Kidney (tissue), 13 donors: ENCODE measurements at regions not wholly inside any gene's neighbourhood (a gene's known extent, or its start where the extent isn't known, plus 50 kb on each side); places are given as distances from the start of the nearest gene placed in this dataset.

Experiments used
- DNase-seq, 5 donors: peaks; one replicate each; pipeline ENCODE4 v3.0.0-alpha.2; 2013 to 2020
- FAIRE-seq: peaks from 2 replicates; lab custom pipeline; 2012; peaks lifted over from hg19 to GRCh38; lab: Jason Lieb, UNC
- H3K27ac ChIP-seq, 2 donors: one replicate each; pipeline ENCODE4 v1.7.0; 2013; ENCODE audit warnings: low read depth in 2 of 2, low read length in 2 of 2, inconsistent platforms in 1 of 2
- H3K27me3 ChIP-seq: one replicate; pipeline ENCODE4 v1.7.1; 2013; ENCODE audit warnings: low read length, inconsistent platforms; ENCODE audit not compliant: control insufficient read depth, insufficient read depth
- H3K36me3 ChIP-seq, 3 donors: one replicate each; pipeline versions ENCODE4 v1.7.0 to v1.7.1; 2013; ENCODE audit warnings: low read length in 3 of 3, control low read depth in 1 of 3, inconsistent platforms in 1 of 3; ENCODE audit not compliant: insufficient read depth in 3 of 3, control insufficient read depth in 2 of 3
- H3K4me1 ChIP-seq, 3 donors: one replicate each; pipeline versions ENCODE4 v1.7.0 to v1.7.1; 2013; ENCODE audit warnings: low read length in 3 of 3, inconsistent platforms in 1 of 3, low read depth in 1 of 3; ENCODE audit not compliant: control insufficient read depth in 2 of 3, insufficient read depth in 2 of 3
- H3K4me3 ChIP-seq, 3 donors: one replicate each; pipeline versions ENCODE4 v1.7.0 to v1.8.1; 2013; ENCODE audit warnings: low read length in 3 of 3, control low read depth in 1 of 3, inconsistent platforms in 1 of 3
- H3K9ac ChIP-seq, 3 donors: one replicate each; pipeline versions ENCODE4 v1.7.0 to v1.7.1; 2013; ENCODE audit warnings: low read length in 3 of 3, control low read depth in 1 of 3, inconsistent platforms in 1 of 3
- H3K9me3 ChIP-seq, 3 donors: one replicate each; pipeline versions ENCODE4 v1.7.0 to v1.7.1; 2013; ENCODE audit warnings: low read length in 3 of 3, control low read depth in 1 of 3, inconsistent platforms in 1 of 3; ENCODE audit not compliant: control insufficient read depth in 2 of 3, insufficient read depth in 1 of 3
- CTCF ChIP-seq: IDR thresholded peaks from 3 replicates; pipeline ENCODE4 v1.5.1; 2012; ENCODE audit warnings: mild to moderate bottlenecking, moderate library complexity, borderline replicate concordance; ENCODE audit not compliant: insufficient read depth; ENCODE audit errors: extremely low read depth
- intact Hi-C: fragments of 100-400 bp; cut with DNase I; formaldehyde crosslinking; loops from one replicate; pipeline ENCODE4 v1.11.1; 2022
- donor health status: control.
- donor health status: control.
- donor health status: control.
- donor health status: control.
- donor health status: control.
- donor health status: DM: yes; HTN: yes; CAD: no.
- donor health status: Normal renal cell carcinoma (clear cell type).

GRCh38 chr14:30796707-30797106 lies 77.7 kb upstream of the COCH start:
- Histone ChIP-seq H3K4me1 (peaks cover 0 to 13% (median 0%) of the 10 kb centered on the region in 3 donors), H3K4me3 (no peak overlapping the region), H3K27ac (no peak overlapping the region), H3K36me3 (no peaks in the 10 kb centered on the region), H3K9ac (no peak overlapping the region), H3K27me3 (no peaks in the 10 kb centered on the region), H3K9me3 (peaks cover 1 to 15% (median 4%) of the 10 kb centered on the region in 3 donors)
- FAIRE-seq (no peak), DNase-seq (no peak)
- intact Hi-C loops: no loop called here
- no peak for TF ChIP-seq CTCF

- DNase-seq (peak in 1 of 5 donors; percentile 13), FAIRE-seq (no peak)
- no peak overlapping the region for H3K4me3 ChIP-seq
- no peak overlapping the region for H3K27ac ChIP-seq
- H3K27me3 ChIP-seq: no peaks in the 10 kb centered on the region
- H3K9ac ChIP-seq: no peak overlapping the region
- intact Hi-C loops: no loop called here
- H3K9me3 ChIP-seq: peaks cover under 1 to 7% (median 1%) of the 10 kb centered on the region in 3 donors
- no peak for TF ChIP-seq CTCF
- no peaks in the 10 kb centered on the region for H3K36me3 ChIP-seq
- peaks cover 0 to 15% (median 4%) of the 10 kb centered on the region in 3 donors for H3K4me1 ChIP-seq
Observed at GRCh38 chr14:30798516-30798915, 75.8 kb upstream of the COCH start.

- no peak overlapping the region for H3K4me3 ChIP-seq
- no peak for TF ChIP-seq CTCF
- H3K27me3 ChIP-seq: no peaks in the 10 kb centered on the region
- peaks cover 0 to 7% (median 1%) of the 10 kb centered on the region in 3 donors for H3K9me3 ChIP-seq
- FAIRE-seq (no peak), DNase-seq (no peak)
- intact Hi-C loops: no loop called here
- no peak overlapping the region for H3K27ac ChIP-seq
- H3K36me3 ChIP-seq: no peaks in the 10 kb centered on the region
- H3K4me1 ChIP-seq: peaks cover 0 to 16% (median 4%) of the 10 kb centered on the region in 3 donors
- no peak overlapping the region for H3K9ac ChIP-seq
Observed at GRCh38 chr14:30798961-30799360, 75.4 kb upstream of the COCH start.

- Histone ChIP-seq H3K4me3 (no peak overlapping the region), H3K9ac (no peak overlapping the region), H3K4me1 (peaks cover 0 to 8% (median 4%) of the 10 kb centered on the region in 3 donors), H3K27me3 (no peaks in the 10 kb centered on the region), H3K36me3 (no peaks in the 10 kb centered on the region), H3K9me3 (no peaks in the 10 kb centered on the region), H3K27ac (no peak overlapping the region)
- no peak for DNase-seq
- intact Hi-C loops: no loop called here
- no peak for TF ChIP-seq CTCF
- FAIRE-seq: no peak
Observed at GRCh38 chr14:30799933-30800332, 74.4 kb upstream of the COCH start.
